Neural progenitor cell (in vitro differentiated cells): ENCODE measurements at regions not wholly inside any gene's neighbourhood (a gene's known extent, or its start where the extent isn't known, plus 50 kb on each side); places are given as distances from the start of the nearest gene placed in this dataset.

ENCODE experiments used
- DNase-seq: peaks from one replicate; pipeline ENCODE4 v3.0.0-alpha.2; 2016; ENCODE audit warnings: low spot score
- H2AFZ ChIP-seq: fragments of 200-600 bp; sonication (generic); replicated peaks from 2 replicates; pipeline ENCODE4 v1.6.1; 2016; ENCODE audit warnings: antibody characterized with exemption
- H3F3A ChIP-seq: fragments of 200-600 bp; sonication (generic); 2 replicates; pipeline ENCODE4 v1.6.1; 2016; ENCODE audit warnings: antibody characterized with exemption, low read depth
- H3K27ac ChIP-seq: fragments of 200-600 bp; sonication (generic); 2 replicates; pipeline ENCODE4 v1.5.1; 2016; ENCODE audit warnings: mild to moderate bottlenecking
- H3K27me3 ChIP-seq: fragments of 200-600 bp; sonication (generic); 2 replicates; pipeline ENCODE4 v1.6.1; 2016; ENCODE audit warnings: mild to moderate bottlenecking, moderate library complexity
- H3K36me3 ChIP-seq: fragments of 200-600 bp; sonication (generic); 2 replicates; pipeline ENCODE4 v1.5.1; 2016
- H3K4me1 ChIP-seq: fragments of 200-600 bp; sonication (generic); 2 replicates; pipeline ENCODE4 v1.6.1; 2016; ENCODE audit warnings: mixed run types
- H3K4me2 ChIP-seq: fragments of 200-600 bp; sonication (generic); 2 replicates; pipeline ENCODE4 v1.6.1; 2016
- H3K4me3 ChIP-seq: fragments of 200-600 bp; sonication (generic); 2 replicates; pipeline ENCODE4 v1.5.1; 2016
- H3K79me2 ChIP-seq: fragments of 200-600 bp; sonication (generic); 2 replicates; pipeline ENCODE4 v1.6.1; 2016; ENCODE audit warnings: low read depth
- H3K9ac ChIP-seq: fragments of 200-600 bp; sonication (generic); 2 replicates; pipeline ENCODE4 v1.6.1; 2016
- H3K9me3 ChIP-seq: fragments of 200-600 bp; sonication (generic); 2 replicates; pipeline ENCODE4 v1.5.1; 2016; ENCODE audit warnings: low read depth
- H4K20me1 ChIP-seq: fragments of 200-600 bp; sonication (generic); 2 replicates; pipeline ENCODE4 v1.6.1; 2016; ENCODE audit warnings: low read depth
- H3K27ac Mint-ChIP-seq: 3 replicates; pipeline ENCODE4 v1.8.0; 2021; ENCODE audit warnings: mixed read lengths
- H3K27me3 Mint-ChIP-seq: 2 replicates; pipeline ENCODE4 v1.8.0; 2022; ENCODE audit warnings: low read depth, mild to moderate bottlenecking, inconsistent platforms, moderate library complexity, mixed read lengths; ENCODE audit not compliant: insufficient read depth
- H3K36me3 Mint-ChIP-seq: 3 replicates; pipeline ENCODE4 v1.8.0; 2021; ENCODE audit warnings: mixed read lengths
- H3K4me1 Mint-ChIP-seq: 3 replicates; pipeline ENCODE4 v1.8.0; 2021; ENCODE audit warnings: mixed read lengths
- H3K4me3 Mint-ChIP-seq: 3 replicates; pipeline ENCODE4 v1.8.0; 2021; ENCODE audit warnings: mild to moderate bottlenecking, moderate library complexity, mixed read lengths
- H3K9me3 Mint-ChIP-seq: 3 replicates; pipeline ENCODE4 v1.8.0; 2020; ENCODE audit warnings: mixed read lengths
- CTCF ChIP-seq: fragments of 200-600 bp; sonication (generic); IDR thresholded peaks from 2 replicates; pipeline ENCODE4 v1.5.1; 2017; ENCODE audit warnings: antibody characterized with exemption, mild to moderate bottlenecking
- EZH2 ChIP-seq: fragments of 200-600 bp; sonication (generic); IDR thresholded peaks from 2 replicates; pipeline ENCODE4 v1.6.1; 2017; ENCODE audit warnings: antibody characterized with exemption, mild to moderate bottlenecking, moderate library complexity
- EZH2phosphoT487 ChIP-seq: fragments of 200-600 bp; sonication (generic); IDR thresholded peaks from 2 replicates; pipeline ENCODE4 v1.6.1; 2017; ENCODE audit warnings: antibody characterized with exemption

GRCh38 chr15:96494505-96494904, 164.0 kb downstream of the NR2F2 start:
- no peak overlapping the region for H2AFZ ChIP-seq
- H3K4me1 Mint-ChIP-seq, result peaks cover 11% of the 10 kb centered on the region
- TF ChIP-seq CTCF (no peak), EZH2phosphoT487 (no peak), EZH2 (no peak)
- H3F3A ChIP-seq, result no peaks in the 10 kb centered on the region
- no peaks in the 10 kb centered on the region for H3K36me3 Mint-ChIP-seq
- H3K27ac Mint-ChIP-seq, result no peak overlapping the region
- H3K9ac ChIP-seq, result no peak overlapping the region
- no peaks in the 10 kb centered on the region for H3K9me3 ChIP-seq
- no peak overlapping the region for H3K4me3 Mint-ChIP-seq
- no peak overlapping the region for H3K27ac ChIP-seq
- H3K79me2 ChIP-seq, result no peaks in the 10 kb centered on the region
- H4K20me1 ChIP-seq, result no peaks in the 10 kb centered on the region
- peaks cover 16% of the 10 kb centered on the region for H3K27me3 Mint-ChIP-seq
- H3K36me3 ChIP-seq, result no peaks in the 10 kb centered on the region
- no peak for DNase-seq
- H3K4me2 ChIP-seq, result no peak overlapping the region
- peaks cover 5% of the 10 kb centered on the region for H3K27me3 ChIP-seq
- peaks cover 6% of the 10 kb centered on the region for H3K4me1 ChIP-seq
- no peak overlapping the region for H3K4me3 ChIP-seq
- H3K9me3 Mint-ChIP-seq, result no peaks in the 10 kb centered on the region

DNA sequence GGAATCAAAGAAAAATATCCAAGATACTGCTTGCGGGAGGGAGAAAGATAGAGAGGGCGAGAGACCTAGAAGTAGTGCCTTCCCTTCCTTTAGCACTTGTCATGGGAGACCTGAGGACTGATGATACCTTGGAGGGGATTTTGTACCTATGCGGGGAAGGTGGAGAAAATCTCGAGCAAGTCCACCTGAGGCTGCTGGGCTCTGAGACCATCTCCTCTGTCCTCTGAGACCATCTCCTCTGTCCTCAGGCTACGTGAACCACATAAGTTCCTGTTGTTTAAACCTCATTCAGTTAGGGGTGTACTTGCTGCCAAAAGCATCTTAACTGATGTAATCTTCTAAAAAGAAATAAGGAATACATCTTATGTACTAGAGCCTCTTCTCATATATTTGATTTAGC, 164.9 kb downstream of the NR2F2 start:
- H3K27me3 ChIP-seq, result peaks cover 3% of the 10 kb centered on the region
- no peak for DNase-seq
- no peaks in the 10 kb centered on the region for H3K36me3 Mint-ChIP-seq
- H3K27ac Mint-ChIP-seq, result no peak overlapping the region
- H3K4me3 Mint-ChIP-seq, result no peak overlapping the region
- H3K9me3 ChIP-seq, result no peaks in the 10 kb centered on the region
- no peaks in the 10 kb centered on the region for H3K36me3 ChIP-seq
- TF ChIP-seq EZH2 (no peak), EZH2phosphoT487 (no peak), CTCF (no peak)
- H3K9ac ChIP-seq, result no peak overlapping the region
- peaks cover 16% of the 10 kb centered on the region for H3K27me3 Mint-ChIP-seq
- peaks cover 17% of the 10 kb centered on the region for H3K4me1 Mint-ChIP-seq
- peaks cover 6% of the 10 kb centered on the region for H3F3A ChIP-seq
- H4K20me1 ChIP-seq, result peaks cover 6% of the 10 kb centered on the region
- no peak overlapping the region for H3K27ac ChIP-seq
- no peaks in the 10 kb centered on the region for H3K9me3 Mint-ChIP-seq
- peaks cover 12% of the 10 kb centered on the region for H3K4me1 ChIP-seq
- no peak overlapping the region for H3K4me2 ChIP-seq
- H3K79me2 ChIP-seq, result no peaks in the 10 kb centered on the region
- H3K4me3 ChIP-seq, result no peak overlapping the region
- H2AFZ ChIP-seq, result no peak overlapping the region

- Mint-ChIP-seq H3K4me1 (peaks cover 17% of the 10 kb centered on the region), H3K4me3 (no peak overlapping the region), H3K36me3 (no peaks in the 10 kb centered on the region), H3K27me3 (peaks cover 17% of the 10 kb centered on the region), H3K9me3 (no peaks in the 10 kb centered on the region), H3K27ac (no peak overlapping the region)
- Histone ChIP-seq H3K36me3 (no peaks in the 10 kb centered on the region), H4K20me1 (peaks cover 8% of the 10 kb centered on the region), H3K9ac (no peak overlapping the region), H3K4me2 (no peak overlapping the region), H3K4me1 (peaks cover 15% of the 10 kb centered on the region), H3F3A (peaks cover 8% of the 10 kb centered on the region), H3K9me3 (no peaks in the 10 kb centered on the region), H3K4me3 (no peak overlapping the region), H3K79me2 (no peaks in the 10 kb centered on the region), H3K27me3 (no peaks in the 10 kb centered on the region), H2AFZ (no peak overlapping the region), H3K27ac (no peak overlapping the region)
- TF ChIP-seq EZH2 (no peak), CTCF (no peak), EZH2phosphoT487 (no peak)
- DNase-seq, result no peak
These were observed 167.5 kb downstream of the NR2F2 start for GRCh38 chr15:96497951-96498350.

- Mint-ChIP-seq H3K27me3 (peaks cover 10% of the 10 kb centered on the region), H3K9me3 (no peaks in the 10 kb centered on the region), H3K4me3 (no peak overlapping the region), H3K27ac (no peak overlapping the region), H3K36me3 (no peaks in the 10 kb centered on the region), H3K4me1 (peaks cover 13% of the 10 kb centered on the region)
- Histone ChIP-seq H3F3A (peaks cover 8% of the 10 kb centered on the region), H3K4me2 (peak overlapping the region; percentile 25), H4K20me1 (peaks cover 8% of the 10 kb centered on the region), H3K79me2 (no peaks in the 10 kb centered on the region), H3K36me3 (no peaks in the 10 kb centered on the region), H3K9ac (no peak overlapping the region), H2AFZ (no peak overlapping the region), H3K4me3 (no peak overlapping the region), H3K4me1 (peaks cover 15% of the 10 kb centered on the region), H3K9me3 (no peaks in the 10 kb centered on the region), H3K27me3 (no peaks in the 10 kb centered on the region), H3K27ac (no peak overlapping the region)
- TF ChIP-seq EZH2phosphoT487 (peak; percentile 46), EZH2 (no peak), CTCF (no peak)
- DNase-seq, result peak; percentile 83
These were observed 170.0 kb downstream of the NR2F2 start for GRCh38 chr15:96500508-96500907.
